HG03460 (cell line): ENCODE measurements at regions not wholly inside any gene's neighbourhood (a gene's known extent, or its start where the extent isn't known, plus 50 kb on each side); places are given as distances from the start of the nearest gene placed in this dataset.
"Not testable (repeated sequence)": the region's sequence is repeated elsewhere in the genome, so short reads cannot be mapped to it uniquely, and the experiment has no call there.

Source experiments
- ATAC-seq: cut with Tn5 transposase; IDR thresholded peaks from one replicate; pipeline ENCODE4 v1.9.1; 2021; ENCODE audit not compliant: unreplicated experiment

- ATAC-seq: no peak
Observed at GRCh38 chr1:118578276-118578675, 393.2 kb upstream of the SPAG17 start.

- no peak for ATAC-seq
Observed at GRCh38 chr1:118575060-118575459, 390.0 kb upstream of the SPAG17 start.

- no peak for ATAC-seq
Observed at GRCh38 chr1:118564961-118565703, 380.1 kb upstream of the SPAG17 start.

DNA sequence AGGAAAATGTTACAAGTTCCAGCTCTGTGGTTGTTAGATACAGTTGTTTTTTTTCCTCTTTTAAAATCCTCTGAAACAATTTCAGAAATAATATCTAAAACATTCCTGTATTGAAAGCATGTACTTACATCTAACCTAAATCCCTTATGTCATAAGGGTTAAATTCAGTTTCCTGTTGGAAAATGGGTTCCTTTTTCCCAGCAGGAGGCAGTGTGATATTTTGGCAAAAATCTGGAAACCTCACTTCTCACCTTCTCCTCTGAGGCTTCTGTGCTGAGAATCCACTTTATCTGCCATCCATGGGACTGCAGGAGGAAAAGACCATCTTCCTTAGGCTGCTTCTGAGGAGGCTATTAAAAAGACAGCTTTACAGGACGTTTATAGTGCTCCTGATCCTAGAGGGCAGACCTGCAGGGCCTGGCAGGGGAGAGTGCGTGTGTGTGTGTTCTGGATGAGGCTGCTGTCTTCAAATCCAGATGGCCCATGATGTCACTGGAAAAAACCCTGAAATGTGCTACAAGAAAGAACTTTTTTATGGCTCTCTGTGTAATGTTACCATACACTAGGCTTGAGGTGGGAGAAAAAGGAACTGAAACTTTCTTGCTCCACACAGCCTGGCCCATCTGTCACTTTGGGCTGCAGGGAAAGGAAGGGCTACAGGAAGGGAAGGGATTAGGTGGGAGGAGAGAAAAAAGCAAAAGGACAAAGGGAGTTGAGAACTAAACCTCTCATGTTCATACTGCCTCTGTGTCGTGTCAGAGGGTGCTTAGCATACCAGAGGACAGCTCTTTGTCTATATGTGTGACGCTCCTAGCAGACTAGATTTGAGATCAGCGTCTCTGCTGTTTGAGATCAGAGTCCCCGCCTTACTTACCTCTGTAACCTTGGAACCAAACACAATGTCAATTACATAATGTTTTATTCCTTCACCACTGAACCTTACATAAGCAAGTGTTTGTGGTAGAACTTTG lies 379.2 kb upstream of the SPAG17 start:
- ATAC-seq: no peak

DNA sequence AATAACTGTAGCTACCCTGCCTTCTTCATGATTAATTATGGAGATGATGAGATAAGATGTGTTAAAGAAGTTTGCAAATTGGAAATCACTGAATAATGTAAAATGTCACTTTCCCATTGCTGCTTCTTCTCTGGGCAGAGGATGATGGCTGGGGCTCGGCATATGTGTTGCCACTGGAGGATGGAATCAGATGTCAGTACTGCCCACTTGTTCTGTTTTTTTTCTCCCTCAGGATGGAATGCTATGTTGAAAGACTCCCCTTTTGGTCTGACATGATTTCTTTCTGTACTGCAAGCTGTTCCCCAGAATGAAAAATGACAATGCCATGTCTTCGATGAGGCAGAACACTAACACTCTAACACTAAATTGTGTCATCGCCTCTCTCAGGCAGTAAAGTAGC lies 373.9 kb upstream of the SPAG17 start:
- no peak for ATAC-seq

- ATAC-seq: no peak
Observed at GRCh38 chr1:118556936-118557335, 371.9 kb upstream of the SPAG17 start.

- no peak for ATAC-seq
Observed at GRCh38 chr1:118555638-118556037, 370.6 kb upstream of the SPAG17 start.

GRCh38 chr1:118535901-118536300 lies 350.9 kb upstream of the SPAG17 start:
- no peak for ATAC-seq

- ATAC-seq: not testable (repeated sequence)
Observed at GRCh38 chr1:118511922-118512321, 326.9 kb upstream of the SPAG17 start.

DNA sequence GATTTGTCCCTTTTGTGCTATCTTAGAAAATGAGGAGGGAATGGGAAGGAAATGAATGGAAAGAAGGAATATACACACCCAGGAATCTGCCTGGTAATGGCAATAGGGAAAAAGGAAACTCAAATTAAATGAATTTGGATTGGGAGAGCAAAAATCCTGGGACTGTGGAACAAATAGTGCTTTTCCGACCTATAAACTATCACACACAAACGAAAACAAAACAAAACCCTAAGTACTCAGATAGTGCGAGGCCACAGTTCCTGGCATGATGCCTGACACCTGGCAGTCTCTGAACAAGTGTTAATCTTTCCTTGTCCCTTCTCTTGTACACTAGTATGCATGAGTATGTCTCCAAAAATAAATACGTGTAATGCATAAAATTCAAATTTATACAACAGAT lies 319.8 kb upstream of the SPAG17 start:
- no peak for ATAC-seq

DNA sequence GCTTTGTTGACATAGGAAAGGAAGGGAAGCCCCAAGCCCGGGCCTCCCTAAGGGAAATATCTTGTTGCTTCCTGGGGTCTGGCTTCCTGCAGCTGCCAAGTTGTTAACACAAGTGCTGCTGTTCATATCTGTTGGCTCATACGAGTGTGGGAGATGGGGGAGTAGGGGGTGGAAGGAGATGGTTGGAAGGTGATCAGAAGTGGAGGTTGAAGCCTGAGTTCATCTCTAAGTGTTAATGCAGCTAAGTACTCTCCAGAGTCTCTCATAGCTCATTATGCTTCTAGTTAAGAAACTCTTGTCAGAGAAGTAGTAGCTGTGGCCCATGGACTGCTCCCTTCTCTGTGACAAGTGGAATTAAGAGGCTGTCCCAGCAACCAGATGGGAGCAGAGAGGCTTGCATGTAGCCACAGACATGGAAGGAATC lies 319.2 kb upstream of the SPAG17 start:
- no peak for ATAC-seq

- ATAC-seq: no peak
Observed at GRCh38 chr1:118503752-118504151, 318.7 kb upstream of the SPAG17 start.

DNA sequence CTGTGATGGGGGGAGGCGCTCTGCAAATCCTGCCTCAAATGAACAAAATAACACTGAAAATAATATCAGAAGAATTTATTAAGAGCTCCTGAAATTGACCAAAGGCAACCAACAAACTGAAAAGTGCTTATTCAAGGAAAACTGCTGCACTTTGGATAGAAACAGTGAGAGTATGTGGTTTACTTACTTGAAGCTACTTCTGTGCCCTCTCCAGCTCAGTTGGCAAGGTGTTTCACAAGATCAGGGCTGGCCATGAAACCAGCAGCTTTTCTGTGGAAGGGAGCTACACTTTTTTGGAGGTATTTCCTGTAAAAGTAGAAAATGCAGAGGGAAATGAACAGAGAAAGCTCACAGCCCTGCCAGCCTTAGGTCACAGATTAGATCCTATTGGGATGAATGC lies 310.0 kb upstream of the SPAG17 start:
- ATAC-seq: no peak

DNA sequence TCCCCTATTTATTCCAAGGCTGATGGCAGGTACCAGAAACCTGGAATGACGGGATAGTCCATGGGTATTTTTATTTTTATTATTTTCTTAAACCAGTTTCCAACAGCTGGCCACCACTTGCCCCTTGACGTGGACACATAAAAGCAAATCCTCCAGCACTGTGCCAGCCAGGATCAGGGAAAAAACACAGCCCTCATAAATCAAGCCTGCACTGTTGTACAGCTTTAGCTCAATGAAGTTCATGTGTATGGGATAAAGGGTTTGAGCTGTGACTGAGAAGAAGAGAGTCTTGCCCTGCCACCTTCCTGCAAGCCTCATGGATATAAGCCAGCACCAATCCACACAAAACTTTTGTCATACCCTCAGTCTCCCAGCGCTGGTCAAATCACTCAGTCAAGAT lies 303.8 kb upstream of the SPAG17 start:
- no peak for ATAC-seq

- no peak for ATAC-seq
Observed at GRCh38 chr1:118487932-118488331, 302.9 kb upstream of the SPAG17 start.

DNA sequence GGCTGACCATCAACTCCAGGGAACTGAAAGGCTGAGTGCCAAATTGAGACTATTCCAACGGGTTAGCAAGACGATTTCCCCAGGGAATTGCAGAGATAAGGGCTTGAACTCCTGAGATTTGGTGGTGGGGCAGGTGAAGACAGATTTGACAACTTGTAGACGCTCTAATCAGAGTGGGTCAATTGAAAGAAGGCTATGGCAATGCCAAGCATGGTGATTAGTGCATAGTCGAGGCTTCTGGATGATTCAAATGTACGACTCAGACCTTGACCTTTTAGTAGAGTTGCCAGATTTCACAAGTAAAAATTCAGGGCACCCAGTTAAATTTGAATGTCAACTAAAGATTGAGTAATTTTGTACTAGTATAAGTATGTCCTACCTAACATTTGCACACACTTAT lies 302.1 kb upstream of the SPAG17 start:
- no peak for ATAC-seq

DNA sequence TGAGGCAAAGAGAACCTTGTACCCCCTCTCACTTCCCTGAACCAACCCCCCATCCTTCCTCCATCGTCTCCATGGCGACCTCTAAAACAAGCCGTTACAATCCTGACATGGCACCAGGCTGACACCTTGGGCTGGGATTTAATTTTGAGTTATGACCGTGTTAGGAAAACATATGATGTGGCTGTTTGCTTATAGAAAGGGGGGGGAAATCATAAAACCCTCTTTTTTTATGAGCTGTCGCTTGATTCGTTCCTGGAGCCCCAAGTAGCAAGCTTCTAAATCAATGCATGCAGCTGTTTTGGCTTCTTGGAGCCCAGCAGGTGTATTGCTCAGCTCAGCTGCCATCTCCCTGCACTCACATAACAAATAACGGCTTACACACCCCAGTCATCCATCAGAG lies 301.2 kb upstream of the SPAG17 start:
- no peak for ATAC-seq

GRCh38 chr1:118485757-118486156 lies 300.7 kb upstream of the SPAG17 start:
- no peak for ATAC-seq

- no peak for ATAC-seq
Observed at GRCh38 chr1:118484893-118485292, 299.9 kb upstream of the SPAG17 start.

GRCh38 chr1:118483245-118484006 lies 298.4 kb upstream of the SPAG17 start:
- no peak for ATAC-seq

DNA sequence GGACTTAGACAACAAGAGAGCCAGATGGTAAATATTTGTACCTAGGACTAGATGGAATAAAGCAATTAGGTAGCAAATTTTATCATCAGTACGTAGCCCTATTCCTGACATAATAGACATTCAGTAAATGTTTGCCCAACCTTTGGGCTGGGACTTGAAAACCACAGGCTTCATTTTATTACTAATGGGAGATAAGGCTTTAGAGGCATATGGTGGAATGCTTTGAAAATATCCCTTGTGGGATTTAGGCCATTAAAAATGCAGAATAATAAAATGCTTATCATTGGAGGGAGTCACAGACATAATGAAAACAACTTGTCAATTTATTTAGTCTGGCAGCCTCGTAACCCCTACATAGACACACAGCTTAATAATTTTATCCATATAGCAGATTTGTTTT lies 296.1 kb upstream of the SPAG17 start:
- ATAC-seq: no peak
